Prostate gland (tissue), 2 donors: ENCODE measurements at regions not wholly inside any gene's neighbourhood (a gene's known extent, or its start where the extent isn't known, plus 50 kb on each side); places are given as distances from the start of the nearest gene placed in this dataset.

Source experiments
- DNase-seq: peaks from one replicate; pipeline ENCODE4 v3.0.0-alpha.2; 2019; ENCODE audit warnings: low spot score
- H3K27ac ChIP-seq, 2 donors: fragments of 200-600 bp; sonication (generic); 2 replicates each; pipeline ENCODE4 v1.5.1; 2017 to 2019
- H3K27me3 ChIP-seq: fragments of 200-600 bp; sonication (generic); replicated peaks from 2 replicates; pipeline ENCODE4 v1.5.1; 2019; ENCODE audit not compliant: insufficient read depth
- H3K36me3 ChIP-seq, 2 donors: fragments of 200-600 bp; sonication (generic); 1 replicate in 1 of 2; 2 replicates in 1 of 2; pipeline versions ENCODE4 v1.5.1 to v1.8.1; 2017 to 2019
- H3K4me1 ChIP-seq: fragments of 200-600 bp; sonication (generic); replicated peaks from 2 replicates; pipeline ENCODE4 v1.5.1; 2019
- H3K4me3 ChIP-seq, 2 donors: fragments of 200-600 bp; sonication (generic); 2 replicates each; pipeline ENCODE4 v1.5.1; 2017 to 2019
- H3K9me3 ChIP-seq: fragments of 200-600 bp; sonication (generic); 2 replicates; pipeline ENCODE4 v1.5.1; 2017
- POLR2A ChIP-seq: fragments of 450-650 bp; IDR thresholded peaks from one replicate; pipeline ENCODE4 v1.6.1; 2016; ENCODE audit warnings: antibody characterized with exemption, mild to moderate bottlenecking
- POLR2AphosphoS5 ChIP-seq: sonication (generic); formaldehyde crosslinking; IDR thresholded peaks from one replicate; pipeline ENCODE4 v1.6.1; 2017; ENCODE audit warnings: antibody characterized with exemption
- WGBS: methylation state at CpG from one replicate; pipeline ENCODE4 v1.1.5; 2018; 5-methylcytosine and 5-hydroxymethylcytosine counted together
- intact Hi-C: fragments of 100-400 bp; cut with DNase I; formaldehyde crosslinking; loops from one replicate; pipeline ENCODE4 v1.14.2; 2022
- TF ChIP-seq, protein P1 (sequence below), 4 experiments: fragments of 200-600 bp in 2 of 4; fragments of 450-650 bp in 2 of 4; sonication (generic) in 2 of 4; IDR thresholded peaks; 1 replicate in 3 of 4; 2 replicates in 1 of 4; pipeline ENCODE4 v1.5.1; 2016 to 2019; ENCODE audit warnings: antibody characterized with exemption in 4 of 4, mild to moderate bottlenecking in 2 of 4, moderate library complexity in 2 of 4

DNA sequence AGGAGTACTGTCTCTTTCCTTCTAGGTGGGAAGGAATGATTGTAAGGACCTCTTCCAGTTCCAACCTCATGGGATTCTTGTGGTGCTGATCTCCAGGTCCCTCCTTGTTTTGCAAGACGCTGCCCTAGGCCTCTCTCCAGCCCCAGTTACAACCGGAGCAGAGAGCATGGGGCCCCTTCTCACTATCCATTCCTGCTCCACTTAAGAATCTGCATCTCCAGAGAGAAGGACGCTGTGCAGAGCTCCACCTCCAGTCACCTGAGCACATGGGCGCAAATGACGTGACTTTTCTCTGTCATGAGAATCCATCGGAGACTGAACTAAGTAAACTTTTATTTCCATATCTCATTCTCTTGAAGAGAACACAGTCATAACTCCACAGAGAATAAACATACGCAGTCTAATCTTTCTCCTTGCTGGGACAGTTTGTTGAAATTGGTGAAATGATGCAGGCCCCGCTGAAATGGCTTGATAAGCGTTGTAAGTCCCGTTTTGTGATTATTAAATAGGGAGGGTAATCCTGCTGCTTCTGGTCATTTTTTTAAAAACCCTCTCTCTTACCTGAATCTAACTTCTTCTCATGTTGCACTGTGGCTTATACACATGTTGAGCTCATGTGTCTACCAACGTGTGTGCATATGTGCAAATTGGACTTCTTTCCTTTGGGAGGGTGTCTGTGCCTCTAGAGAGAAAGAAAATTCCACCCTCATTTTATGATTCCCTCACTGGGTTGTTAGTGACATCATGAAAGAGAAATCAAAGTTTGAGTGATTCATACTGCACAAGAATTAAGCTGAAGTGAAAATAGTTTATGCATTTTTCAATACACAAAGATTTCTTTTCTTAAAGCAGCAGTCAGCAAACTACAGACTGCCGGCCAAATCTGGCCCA is 133.2 kb upstream of the TBX20 start:
- TF ChIP-seq POLR2A = no peak
- TF ChIP-seq POLR2AphosphoS5 = no peak
- TF ChIP-seq, protein P1, sequence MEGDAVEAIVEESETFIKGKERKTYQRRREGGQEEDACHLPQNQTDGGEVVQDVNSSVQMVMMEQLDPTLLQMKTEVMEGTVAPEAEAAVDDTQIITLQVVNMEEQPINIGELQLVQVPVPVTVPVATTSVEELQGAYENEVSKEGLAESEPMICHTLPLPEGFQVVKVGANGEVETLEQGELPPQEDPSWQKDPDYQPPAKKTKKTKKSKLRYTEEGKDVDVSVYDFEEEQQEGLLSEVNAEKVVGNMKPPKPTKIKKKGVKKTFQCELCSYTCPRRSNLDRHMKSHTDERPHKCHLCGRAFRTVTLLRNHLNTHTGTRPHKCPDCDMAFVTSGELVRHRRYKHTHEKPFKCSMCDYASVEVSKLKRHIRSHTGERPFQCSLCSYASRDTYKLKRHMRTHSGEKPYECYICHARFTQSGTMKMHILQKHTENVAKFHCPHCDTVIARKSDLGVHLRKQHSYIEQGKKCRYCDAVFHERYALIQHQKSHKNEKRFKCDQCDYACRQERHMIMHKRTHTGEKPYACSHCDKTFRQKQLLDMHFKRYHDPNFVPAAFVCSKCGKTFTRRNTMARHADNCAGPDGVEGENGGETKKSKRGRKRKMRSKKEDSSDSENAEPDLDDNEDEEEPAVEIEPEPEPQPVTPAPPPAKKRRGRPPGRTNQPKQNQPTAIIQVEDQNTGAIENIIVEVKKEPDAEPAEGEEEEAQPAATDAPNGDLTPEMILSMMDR (IDR thresholded peaks at IDR 0.05) = no peak
- intact Hi-C loops = no loop called here
- no peaks in the 10 kb centered on the region for H3K27me3 ChIP-seq
- no peak overlapping the region for H3K27ac ChIP-seq
- DNase-seq = no peak
- H3K4me3 ChIP-seq = no peak overlapping the region
- no peaks in the 10 kb centered on the region for H3K36me3 ChIP-seq
- H3K9me3 ChIP-seq = no peaks in the 10 kb centered on the region
- no peaks in the 10 kb centered on the region for H3K4me1 ChIP-seq
- WGBS = 68% methylated on average over 12 of the region's 12 CpGs

- H3K27ac ChIP-seq = no peak overlapping the region
- no peaks in the 10 kb centered on the region for H3K27me3 ChIP-seq
- no peak for TF ChIP-seq POLR2A
- TF ChIP-seq, protein P1 (IDR thresholded peaks at IDR 0.05) = no peak
- TF ChIP-seq POLR2AphosphoS5 = no peak
- H3K4me3 ChIP-seq = no peak overlapping the region
- no peaks in the 10 kb centered on the region for H3K9me3 ChIP-seq
- DNase-seq = no peak
- no peaks in the 10 kb centered on the region for H3K36me3 ChIP-seq
- no peaks in the 10 kb centered on the region for H3K4me1 ChIP-seq
- 87% methylated on average over 8 of the region's 8 CpGs for WGBS
- intact Hi-C loops = no loop called here
These were observed 132.3 kb upstream of the TBX20 start for GRCh38 chr7:35386082-35386815.

- no peaks in the 10 kb centered on the region for H3K9me3 ChIP-seq
- H3K4me3 ChIP-seq = no peak overlapping the region
- intact Hi-C loops = no loop called here
- 79% methylated on average over 10 of the region's 10 CpGs for WGBS
- H3K27ac ChIP-seq = no peak overlapping the region
- H3K4me1 ChIP-seq = no peaks in the 10 kb centered on the region
- H3K27me3 ChIP-seq = no peaks in the 10 kb centered on the region
- H3K36me3 ChIP-seq = no peaks in the 10 kb centered on the region
- TF ChIP-seq, protein P1 (IDR thresholded peaks at IDR 0.05) = no peak
- TF ChIP-seq POLR2A (no peak), POLR2AphosphoS5 (no peak)
- DNase-seq = no peak
These were observed 131.1 kb upstream of the TBX20 start for GRCh38 chr7:35384761-35385700.

DNA sequence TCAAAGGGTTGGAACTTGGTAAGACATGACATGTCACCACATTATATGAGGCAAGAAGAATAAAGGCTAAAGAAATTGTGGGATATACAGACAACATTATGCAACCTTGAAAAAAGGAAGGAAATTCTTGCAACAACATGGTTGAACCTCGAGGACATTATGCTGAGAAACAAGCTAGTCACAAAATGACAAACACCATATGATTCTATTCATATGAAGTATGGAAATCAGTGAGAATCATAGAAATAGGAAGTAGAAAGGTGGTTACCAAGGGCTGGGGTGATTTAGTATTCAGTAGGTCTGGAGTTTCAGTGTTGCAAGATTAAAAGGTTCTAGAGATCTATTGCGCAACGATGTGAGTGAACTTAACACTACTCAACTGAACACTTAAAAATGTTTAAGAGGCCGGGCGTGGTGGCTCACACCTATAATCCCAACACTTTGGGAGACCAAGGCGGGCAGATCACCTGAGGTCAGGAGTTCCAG is 126.9 kb upstream of the TBX20 start:
- Histone ChIP-seq H3K9me3 (no peaks in the 10 kb centered on the region), H3K4me3 (no peak overlapping the region), H3K27me3 (no peaks in the 10 kb centered on the region), H3K27ac (no peak overlapping the region), H3K4me1 (no peaks in the 10 kb centered on the region), H3K36me3 (no peaks in the 10 kb centered on the region)
- no peak for DNase-seq
- intact Hi-C loops = no loop called here
- TF ChIP-seq POLR2AphosphoS5 = no peak
- TF ChIP-seq, protein P1 (IDR thresholded peaks at IDR 0.05) = no peak
- no peak for TF ChIP-seq POLR2A
- 86% methylated on average over 6 of the region's 6 CpGs for WGBS
